WTC11 (cell line): ENCODE measurements at regions not wholly inside any gene's neighbourhood (a gene's known extent, or its start where the extent isn't known, plus 50 kb on each side); places are given as distances from the start of the nearest gene placed in this dataset.

Experiments
- ATAC-seq: fragments of 200-7000 bp; cut with Tn5 transposase; 2 replicates; pipeline ENCODE4 v1.10.0; 2021; ENCODE audit warnings: mild to moderate bottlenecking, moderate library complexity
- CTCF ChIA-PET: fragments of 300-600 bp; sonication (Branson Sonifier 250); formaldehyde crosslinking; loops from one replicate; lab custom pipeline; 2021; ENCODE audit warnings: antibody characterized with exemption; lab: Charles Lee
- POLR2A ChIA-PET: fragments of 350-600 bp; sonication (Branson Sonifier 250); formaldehyde crosslinking; loops from one replicate; lab custom pipeline; 2021; ENCODE audit warnings: antibody characterized with exemption; lab: Charles Lee
- DNase-seq: peaks from one replicate; pipeline ENCODE4 v3.0.0; 2021; ENCODE audit warnings: low spot score
- H3K27ac Mint-ChIP-seq: 2 replicates; pipeline ENCODE4 v1.8.0; 2021; ENCODE audit warnings: mixed read lengths
- H3K27me3 Mint-ChIP-seq: 2 replicates; pipeline ENCODE4 v1.8.0; 2021; ENCODE audit warnings: low read depth, mild to moderate bottlenecking, moderate library complexity, mixed read lengths
- H3K36me3 Mint-ChIP-seq: 2 replicates; pipeline ENCODE4 v1.8.0; 2021; ENCODE audit warnings: mixed read lengths
- H3K4me1 Mint-ChIP-seq: 2 replicates; pipeline ENCODE4 v1.8.0; 2022; ENCODE audit warnings: mixed read lengths
- H3K4me3 Mint-ChIP-seq: 2 replicates; pipeline ENCODE4 v1.8.0; 2021; ENCODE audit warnings: mild to moderate bottlenecking, moderate library complexity, mixed read lengths
- H3K9me3 Mint-ChIP-seq: 2 replicates; pipeline ENCODE4 v1.8.0; 2021; ENCODE audit warnings: mixed read lengths
- AR ChIP-seq: fragments of 250-450 bp; sonication (Bioruptor Pico); IDR thresholded peaks from 2 replicates; pipeline ENCODE4 v1.9.0; 2021; ENCODE audit warnings: mild to moderate bottlenecking
- CREB1 ChIP-seq: sonication (generic); formaldehyde crosslinking; IDR thresholded peaks from 2 replicates; pipeline ENCODE4 v1.8.0; 2023; ENCODE audit warnings: mild to moderate bottlenecking, missing genetic modification reagents
- EMX1 ChIP-seq: fragments of 250-450 bp; sonication (Bioruptor Pico); IDR thresholded peaks from 2 replicates; pipeline ENCODE4 v1.8.0; 2021; ENCODE audit warnings: mild to moderate bottlenecking
- FOXK1 ChIP-seq: sonication (generic); formaldehyde crosslinking; IDR thresholded peaks from 2 replicates; pipeline ENCODE4 v1.8.0; 2022; ENCODE audit warnings: mild to moderate bottlenecking, moderate library complexity, missing genetic modification reagents
- HMGXB4 ChIP-seq: sonication (generic); formaldehyde crosslinking; IDR thresholded peaks from 2 replicates; pipeline ENCODE4 v1.8.1; 2023; ENCODE audit warnings: mild to moderate bottlenecking, moderate library complexity, missing genetic modification reagents
- IRF2 ChIP-seq: sonication (generic); formaldehyde crosslinking; IDR thresholded peaks from 2 replicates; pipeline ENCODE4 v1.8.0; 2022; ENCODE audit warnings: low read depth, missing genetic modification reagents, borderline replicate concordance
- MLX ChIP-seq: sonication (generic); formaldehyde crosslinking; IDR thresholded peaks from 2 replicates; pipeline ENCODE4 v1.8.1; 2023; ENCODE audit warnings: mild to moderate bottlenecking, missing genetic modification reagents, moderate library complexity
- SMAD3 ChIP-seq: sonication (generic); formaldehyde crosslinking; IDR thresholded peaks from 2 replicates; pipeline ENCODE4 v1.8.0; 2022; ENCODE audit warnings: missing genetic modification reagents, mild to moderate bottlenecking, borderline replicate concordance
- SMAD4 ChIP-seq: sonication (generic); formaldehyde crosslinking; IDR thresholded peaks from 2 replicates; pipeline ENCODE4 v1.8.0; 2022; ENCODE audit warnings: mild to moderate bottlenecking, missing genetic modification reagents
- STAT6 ChIP-seq: sonication (generic); formaldehyde crosslinking; conservative IDR thresholded peaks from 2 replicates; pipeline ENCODE4 v1.8.1; 2023; ENCODE audit warnings: mild to moderate bottlenecking, low read depth, missing genetic modification reagents, moderate library complexity
- USF2 ChIP-seq: sonication (generic); formaldehyde crosslinking; IDR thresholded peaks from 2 replicates; pipeline ENCODE4 v1.8.1; 2023; ENCODE audit warnings: mild to moderate bottlenecking, missing genetic modification reagents, moderate library complexity
- ZMAT4 ChIP-seq: fragments of 250-450 bp; sonication (Bioruptor Pico); IDR thresholded peaks from 2 replicates; pipeline ENCODE4 v1.9.0; 2021; ENCODE audit warnings: mild to moderate bottlenecking
- ZNF219 ChIP-seq: sonication (generic); formaldehyde crosslinking; IDR thresholded peaks from 2 replicates; pipeline ENCODE4 v1.8.0; 2023; ENCODE audit warnings: missing genetic modification reagents, mild to moderate bottlenecking, borderline replicate concordance
- ZNF232 ChIP-seq: sonication (generic); formaldehyde crosslinking; IDR thresholded peaks from 2 replicates; pipeline ENCODE4 v1.8.0; 2022; ENCODE audit warnings: mild to moderate bottlenecking, missing genetic modification reagents
- ZNF281 ChIP-seq: sonication (generic); formaldehyde crosslinking; IDR thresholded peaks from 2 replicates; pipeline ENCODE4 v1.8.0; 2023; ENCODE audit warnings: mild to moderate bottlenecking, missing genetic modification reagents

- TF ChIP-seq AR (CRISPR knock-in tag) = no peak
- TF ChIP-seq SMAD3 (CRISPR knock-in tag) = no peak
- no peak for TF ChIP-seq HMGXB4 (CRISPR knock-in tag)
- no peak for TF ChIP-seq IRF2
- TF ChIP-seq ZNF281 = no peak
- TF ChIP-seq MLX (CRISPR knock-in tag) = no peak
Observed at GRCh38 chr3:148255981-148256969, 441.4 kb upstream of the AGTR1 start (continued).

- TF ChIP-seq ZNF219 (CRISPR knock-in tag) = no peak
- TF ChIP-seq CREB1 (CRISPR knock-in tag) = no peak
- no peak for TF ChIP-seq FOXK1 (CRISPR knock-in tag)
- no peak for TF ChIP-seq SMAD4 (CRISPR knock-in tag)
- no peak for TF ChIP-seq ZMAT4 (CRISPR knock-in tag)
- no peak for TF ChIP-seq USF2 (CRISPR knock-in tag)
- TF ChIP-seq STAT6 (CRISPR knock-in tag) = no peak
- TF ChIP-seq ZNF232 (CRISPR knock-in tag) = no peak
- no peak for TF ChIP-seq EMX1 (CRISPR knock-in tag)
- Mint-ChIP-seq H3K27ac (no peak overlapping the region), H3K4me1 (no peaks in the 10 kb centered on the region), H3K9me3 (peaks cover 15% of the 10 kb centered on the region), H3K4me3 (no peak overlapping the region), H3K27me3 (no peaks in the 10 kb centered on the region), H3K36me3 (peaks cover under 1% of the 10 kb centered on the region)
- ChIA-PET CTCF (no interaction called here), POLR2A (no interaction called here)
- no peak for ATAC-seq
- no peak for DNase-seq
Observed at GRCh38 chr3:148262980-148263379, 434.7 kb upstream of the AGTR1 start.
